Ovary (tissue), 3 donors: ENCODE measurements at regions not wholly inside any gene's neighbourhood (a gene's known extent, or its start where the extent isn't known, plus 50 kb on each side); places are given as distances from the start of the nearest gene placed in this dataset.
"Not testable (repeated sequence)": the region's sequence is repeated elsewhere in the genome, so short reads cannot be mapped to it uniquely, and the experiment has no call there.

ENCODE experiments used
- CTCF ChIP-seq, 3 donors: fragments of 450-650 bp in 2 of 3; fragments of 200-600 bp in 1 of 3; IDR thresholded peaks; one replicate each; pipeline versions ENCODE4 v1.5.1 to v1.8.0; 2016 to 2022; ENCODE audit warnings: antibody characterized with exemption in 3 of 3, mild to moderate bottlenecking in 1 of 3
- EP300 ChIP-seq: sonication (generic); formaldehyde crosslinking; IDR thresholded peaks from one replicate; pipeline ENCODE4 v1.6.1; 2017; ENCODE audit warnings: antibody characterized with exemption
- POLR2A ChIP-seq: fragments of 450-650 bp; IDR thresholded peaks from one replicate; pipeline ENCODE4 v1.6.1; 2017; ENCODE audit warnings: antibody characterized with exemption, mild to moderate bottlenecking, moderate library complexity
- donor health status: DM: no; HTN: no; CAD: no.

- not testable (repeated sequence) for TF ChIP-seq CTCF (IDR thresholded peaks at IDR 0.05); POLR2A; EP300
These were observed 96.1 kb upstream of the MYRIP start for GRCh38 chr3:39713341-39713740.
